AG04449 (cell line): ENCODE measurements at regions not wholly inside any gene's neighbourhood (a gene's known extent, or its start where the extent isn't known, plus 50 kb on each side); places are given as distances from the start of the nearest gene placed in this dataset.

ENCODE experiments used
- CTCF ChIA-PET: fragments of 350-600 bp; formaldehyde crosslinking; extraction: SDS; loops from one replicate; lab custom pipeline; 2021; ENCODE audit warnings: antibody characterized with exemption; lab: Yijun Ruan, JAX
- POLR2A ChIA-PET: fragments of 400-600, 350-600 bp; formaldehyde crosslinking; extraction: SDS; loops from one replicate; lab custom pipeline; 2020; ENCODE audit warnings: antibody characterized with exemption, inconsistent platforms; lab: Yijun Ruan, JAX
- DNase-seq: peaks from one replicate; pipeline ENCODE4 v3.0.0-alpha.2; 2010; ENCODE audit warnings: low read depth, low spot score
- H3K4me3 ChIP-seq: 2 replicates; pipeline ENCODE4 v1.5.1; 2011; ENCODE audit warnings: low read depth, mild to moderate bottlenecking, control low read depth, low read length
- TF ChIP-seq, protein P1 (sequence below): IDR thresholded peaks from one replicate; pipeline ENCODE4 v1.5.1; 2011; ENCODE audit warnings: mild to moderate bottlenecking, moderate library complexity, low read length, control low read depth, inconsistent platforms; ENCODE audit not compliant: insufficient read depth; ENCODE audit errors: missing control alignments

DNA sequence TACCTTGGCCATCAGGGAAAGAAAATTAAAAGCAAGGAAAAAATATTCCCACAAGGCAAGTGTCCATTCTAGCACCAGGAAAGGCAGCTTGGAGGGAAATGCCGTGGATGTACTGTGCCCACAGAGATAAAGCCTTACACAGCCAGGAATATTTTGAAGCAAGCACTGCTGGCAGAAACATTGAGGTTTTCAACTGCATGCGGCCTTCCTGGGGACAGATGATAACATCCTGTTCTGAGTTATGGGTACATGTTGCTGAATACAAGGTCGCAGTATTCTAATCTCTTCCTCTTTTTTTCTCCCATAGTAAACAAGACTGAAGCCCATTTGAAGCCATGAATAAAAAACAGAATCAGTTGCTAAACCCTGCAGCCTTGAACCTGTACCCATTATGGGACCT lies 197.1 kb downstream of the BTG1 start:
- no peak for DNase-seq
- ChIA-PET POLR2A (no interaction called here), CTCF (no interaction called here)
- H3K4me3 ChIP-seq: no peak overlapping the region
- TF ChIP-seq, protein P1, sequence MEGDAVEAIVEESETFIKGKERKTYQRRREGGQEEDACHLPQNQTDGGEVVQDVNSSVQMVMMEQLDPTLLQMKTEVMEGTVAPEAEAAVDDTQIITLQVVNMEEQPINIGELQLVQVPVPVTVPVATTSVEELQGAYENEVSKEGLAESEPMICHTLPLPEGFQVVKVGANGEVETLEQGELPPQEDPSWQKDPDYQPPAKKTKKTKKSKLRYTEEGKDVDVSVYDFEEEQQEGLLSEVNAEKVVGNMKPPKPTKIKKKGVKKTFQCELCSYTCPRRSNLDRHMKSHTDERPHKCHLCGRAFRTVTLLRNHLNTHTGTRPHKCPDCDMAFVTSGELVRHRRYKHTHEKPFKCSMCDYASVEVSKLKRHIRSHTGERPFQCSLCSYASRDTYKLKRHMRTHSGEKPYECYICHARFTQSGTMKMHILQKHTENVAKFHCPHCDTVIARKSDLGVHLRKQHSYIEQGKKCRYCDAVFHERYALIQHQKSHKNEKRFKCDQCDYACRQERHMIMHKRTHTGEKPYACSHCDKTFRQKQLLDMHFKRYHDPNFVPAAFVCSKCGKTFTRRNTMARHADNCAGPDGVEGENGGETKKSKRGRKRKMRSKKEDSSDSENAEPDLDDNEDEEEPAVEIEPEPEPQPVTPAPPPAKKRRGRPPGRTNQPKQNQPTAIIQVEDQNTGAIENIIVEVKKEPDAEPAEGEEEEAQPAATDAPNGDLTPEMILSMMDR: no peak

DNA sequence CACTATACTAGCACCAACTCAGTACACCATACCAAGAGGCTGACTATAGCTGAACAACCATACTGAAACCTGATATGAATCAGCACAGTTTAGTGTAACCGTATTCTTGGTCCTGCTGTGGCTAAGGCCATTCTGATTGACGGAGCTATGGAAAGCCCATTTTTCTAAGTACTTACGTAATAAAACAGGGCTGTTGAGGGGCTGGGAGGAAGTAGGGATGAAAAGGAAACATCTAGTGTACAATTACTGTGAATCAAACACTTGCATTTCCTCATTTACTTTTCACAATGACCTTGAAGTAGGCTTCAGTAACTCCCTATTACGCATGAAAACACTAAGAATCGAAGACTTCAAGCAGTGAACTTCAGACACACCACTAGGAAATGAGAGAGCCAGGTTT lies 198.2 kb downstream of the BTG1 start:
- CTCF ChIA-PET: interaction anchor here (1.0 kb wide), 1 partner anchor 67 kb away, joined by 3 read pairs; no protein-coding TSS in a partner anchor
- no peak for DNase-seq

DNA sequence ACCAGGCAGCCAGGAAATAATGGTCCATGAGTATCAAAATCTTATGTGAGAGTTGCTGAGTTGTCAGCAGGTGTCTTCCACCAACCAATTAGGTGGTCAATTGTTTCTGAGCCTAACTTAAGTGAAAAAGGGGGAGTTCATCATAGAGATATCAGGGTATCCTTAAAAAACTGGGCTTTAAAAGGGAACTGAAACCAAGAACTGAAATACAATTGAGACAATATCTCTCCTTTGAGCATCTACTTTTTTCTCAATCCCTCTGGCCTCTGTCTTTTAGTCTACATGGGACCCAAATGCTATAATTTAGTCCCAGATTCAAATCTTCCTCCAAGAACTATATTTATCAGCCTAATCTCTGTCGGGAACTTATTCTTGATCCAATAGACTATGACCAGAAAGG lies 201.0 kb downstream of the BTG1 start:
- ChIA-PET POLR2A (no interaction called here), CTCF (no interaction called here)
- DNase-seq: no peak
- H3K4me3 ChIP-seq: no peak overlapping the region
- TF ChIP-seq, protein P1: no peak

More for the DNA sequence above, 198.2 kb downstream of the BTG1 start:
- TF ChIP-seq, protein P1: no peak
- POLR2A ChIA-PET: no interaction called here
- H3K4me3 ChIP-seq: no peak overlapping the region

DNA sequence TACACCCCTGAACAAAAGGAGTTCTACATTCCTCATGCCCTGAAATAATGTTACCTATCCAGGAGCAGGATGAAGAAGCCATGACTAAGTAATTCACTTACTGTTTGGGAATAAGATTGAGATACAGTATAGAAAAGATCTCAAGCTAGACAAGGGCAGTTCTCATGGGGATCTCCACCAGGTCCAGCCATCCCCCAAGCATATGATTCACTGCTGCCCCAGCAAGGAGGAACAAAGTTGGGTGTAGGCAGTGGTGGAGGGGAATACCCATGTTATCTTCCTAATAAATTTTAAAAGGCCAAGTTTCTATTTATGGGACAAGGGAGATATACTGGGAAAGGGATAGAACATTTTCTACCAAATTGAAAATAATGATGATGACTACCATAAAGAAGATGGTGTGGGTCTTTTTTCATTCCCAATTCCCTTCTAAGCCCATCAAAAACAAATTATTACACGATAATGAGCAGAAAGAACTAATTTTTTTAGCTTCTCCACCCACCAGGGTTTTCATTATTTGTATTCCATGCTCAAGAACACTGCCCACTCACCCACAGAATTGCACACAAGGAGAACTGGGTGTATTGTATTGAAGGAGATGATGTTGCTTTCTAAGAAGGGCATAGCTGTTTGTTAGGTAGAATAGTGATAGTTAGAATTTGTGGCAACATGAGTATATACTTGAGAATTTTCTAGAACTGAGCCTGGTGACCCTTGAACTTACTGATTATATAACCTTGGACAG lies 204.6 kb downstream of the BTG1 start:
- CTCF ChIA-PET: no interaction called here
- H3K4me3 ChIP-seq: no peak overlapping the region
- POLR2A ChIA-PET: no interaction called here
- DNase-seq: no peak
- TF ChIP-seq, protein P1: no peak

DNA sequence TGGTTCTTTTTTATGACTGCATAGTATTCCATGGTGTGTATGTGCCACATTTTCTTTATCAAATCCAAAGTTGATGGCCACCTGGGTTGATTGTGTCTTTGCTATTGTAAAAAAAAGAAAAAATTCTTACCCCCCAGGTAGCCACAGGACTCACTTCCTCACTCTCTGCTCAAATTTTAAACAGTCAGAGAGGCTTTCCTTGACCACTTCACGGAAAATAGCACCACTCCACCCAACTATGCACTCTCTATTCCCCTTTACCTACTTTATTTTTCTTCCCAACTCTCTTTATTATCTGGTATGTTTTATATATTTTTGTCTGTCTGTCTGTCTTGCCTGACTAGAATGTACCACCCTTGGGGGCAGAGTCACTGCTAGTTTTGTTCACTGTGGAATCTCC lies 205.3 kb downstream of the BTG1 start:
- TF ChIP-seq, protein P1: no peak
- ChIA-PET POLR2A (no interaction called here), CTCF (no interaction called here)
- no peak for DNase-seq
- H3K4me3 ChIP-seq: no peak overlapping the region

DNA sequence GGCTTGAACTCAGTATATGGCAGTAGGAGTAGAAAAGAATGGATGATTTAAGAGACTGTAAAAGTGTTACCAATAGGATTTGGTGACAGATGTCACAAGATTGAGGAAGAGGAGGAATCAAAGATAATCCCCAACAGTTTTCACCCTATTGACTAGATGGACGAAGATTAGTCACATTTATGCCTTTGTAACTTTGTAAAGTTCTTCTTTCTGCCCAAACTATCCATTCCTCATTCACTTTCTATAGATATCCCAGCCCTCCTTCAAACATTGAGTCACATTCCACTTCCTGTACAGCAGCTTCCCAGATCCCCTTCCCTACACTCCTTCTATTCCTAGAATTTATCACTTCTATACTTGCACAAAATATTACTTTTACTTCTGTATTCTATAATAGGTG lies 207.9 kb downstream of the BTG1 start:
- DNase-seq: no peak
- ChIA-PET POLR2A (no interaction called here), CTCF (no interaction called here)
- H3K4me3 ChIP-seq: no peak overlapping the region
- TF ChIP-seq, protein P1: no peak
